Heart left ventricle (tissue), 13 donors: ENCODE measurements at regions not wholly inside any gene's neighbourhood (a gene's known extent, or its start where the extent isn't known, plus 50 kb on each side); places are given as distances from the start of the nearest gene placed in this dataset.

Source experiments
- POLR2A ChIP-seq, 2 donors: fragments of 450-650 bp; IDR thresholded peaks; one replicate each; pipeline ENCODE4 v1.6.1; 2017; ENCODE audit warnings: antibody characterized with exemption in 2 of 2, mild to moderate bottlenecking in 2 of 2, moderate library complexity in 2 of 2
- TF ChIP-seq, protein P1 (sequence below), 12 donors: fragments of 200-600 bp; sonication (generic) in 4 of 12; IDR thresholded peaks; one replicate each; pipeline versions ENCODE4 v1.5.0 to v1.8.0; 2018 to 2022; ENCODE audit warnings: antibody characterized with exemption in 12 of 12, mild to moderate bottlenecking in 5 of 12
- donor health status: ischemic (EF 13 %, LVEDD 7.1; RV severe dilation, severe dysfunction).
- donor health status: DM: no; HTN: yes; CAD: no.
- donor health status: DM: no; HTN: no; CAD: no.
- donor health status: ischemic (EF 25% LVEDD 6.9; RV normal size, moderate dysfunction).
- donor health status: ischemic (EF 25% LVEDD 5.7; RV mildly dilated, moderate dysfunction).
- donor health status: ischemic (EF 35%, LVEDD 5.7; RV mildly dilated, moderate dysfunction).
- donor health status: nonischemic (EF 11% LVEDD 7.7; RV severe dilation, severe dysfunction).
- donor health status: DM: yes; HTN: yes; CAD: no.
- donor health status: PGD.
- donor health status: ischemic (EF 29% LVEDD 5.4; RV normal size, mild dysfunction).
- donor health status: nonischemic (EF 23%, LVEDD 6.1; RV moderate dilation, normal function).

DNA sequence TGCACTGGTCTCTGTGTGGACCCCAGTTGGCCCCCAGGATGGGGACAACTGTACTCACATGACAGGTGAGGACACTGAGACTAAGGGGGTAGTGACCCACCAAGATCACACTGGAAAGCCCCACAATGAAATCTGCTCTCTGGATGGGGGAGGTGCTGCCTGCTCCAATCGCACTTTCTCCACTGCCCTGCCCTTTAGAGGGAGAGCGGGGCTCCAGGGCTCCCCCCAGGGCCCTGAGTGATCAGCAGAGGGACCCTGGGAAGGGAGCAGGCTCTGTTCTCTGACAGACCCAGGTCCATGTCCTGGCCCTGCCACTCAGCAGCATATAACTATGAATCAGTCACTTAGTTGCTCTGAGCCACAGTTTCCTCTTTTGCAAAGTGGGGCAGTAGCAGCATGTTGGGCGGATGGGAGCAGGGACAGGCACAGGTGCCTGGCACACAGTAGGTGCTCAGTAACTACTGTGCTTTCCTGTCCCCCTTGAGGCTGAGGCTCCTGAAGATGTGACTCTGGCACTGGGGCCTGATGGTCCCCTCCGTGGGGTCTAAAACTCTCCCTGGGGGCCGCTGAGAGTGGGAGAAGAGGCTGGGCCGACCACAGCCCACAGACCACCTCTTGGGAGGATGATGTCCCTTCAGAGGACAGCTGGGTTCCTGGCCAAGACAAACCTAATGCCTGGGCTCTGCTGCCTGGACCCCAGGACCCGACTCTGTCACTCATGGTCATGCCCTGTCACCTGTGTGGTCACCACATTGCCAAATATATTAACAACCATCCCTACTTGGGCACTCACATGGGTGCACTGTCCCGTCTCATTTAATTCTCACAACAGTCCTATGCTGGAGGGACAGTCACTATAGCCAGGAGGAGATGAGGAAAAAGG lies 222.7 kb downstream of the PTPRU start:
- TF ChIP-seq, protein P1, sequence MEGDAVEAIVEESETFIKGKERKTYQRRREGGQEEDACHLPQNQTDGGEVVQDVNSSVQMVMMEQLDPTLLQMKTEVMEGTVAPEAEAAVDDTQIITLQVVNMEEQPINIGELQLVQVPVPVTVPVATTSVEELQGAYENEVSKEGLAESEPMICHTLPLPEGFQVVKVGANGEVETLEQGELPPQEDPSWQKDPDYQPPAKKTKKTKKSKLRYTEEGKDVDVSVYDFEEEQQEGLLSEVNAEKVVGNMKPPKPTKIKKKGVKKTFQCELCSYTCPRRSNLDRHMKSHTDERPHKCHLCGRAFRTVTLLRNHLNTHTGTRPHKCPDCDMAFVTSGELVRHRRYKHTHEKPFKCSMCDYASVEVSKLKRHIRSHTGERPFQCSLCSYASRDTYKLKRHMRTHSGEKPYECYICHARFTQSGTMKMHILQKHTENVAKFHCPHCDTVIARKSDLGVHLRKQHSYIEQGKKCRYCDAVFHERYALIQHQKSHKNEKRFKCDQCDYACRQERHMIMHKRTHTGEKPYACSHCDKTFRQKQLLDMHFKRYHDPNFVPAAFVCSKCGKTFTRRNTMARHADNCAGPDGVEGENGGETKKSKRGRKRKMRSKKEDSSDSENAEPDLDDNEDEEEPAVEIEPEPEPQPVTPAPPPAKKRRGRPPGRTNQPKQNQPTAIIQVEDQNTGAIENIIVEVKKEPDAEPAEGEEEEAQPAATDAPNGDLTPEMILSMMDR (IDR thresholded peaks at IDR 0.05) = no peak
- TF ChIP-seq POLR2A (IDR thresholded peaks at IDR 0.05) = no peak
